Hepatocyte (in vitro differentiated cells): ENCODE measurements at regions not wholly inside any gene's neighbourhood (a gene's known extent, or its start where the extent isn't known, plus 50 kb on each side); places are given as distances from the start of the nearest gene placed in this dataset.

Experiments
- DNase-seq: peaks from one replicate; pipeline ENCODE4 v3.0.0-alpha.2; 2016; ENCODE audit warnings: low spot score
- H2AFZ ChIP-seq: fragments of 200-600 bp; sonication (generic); 2 replicates; pipeline ENCODE4 v1.6.0; 2016; ENCODE audit warnings: antibody characterized with exemption, mild to moderate bottlenecking
- H3K27ac ChIP-seq: fragments of 200-600 bp; sonication (generic); 2 replicates; pipeline ENCODE4 v1.5.1; 2016; ENCODE audit warnings: mild to moderate bottlenecking
- H3K27me3 ChIP-seq: fragments of 200-600 bp; sonication (generic); 2 replicates; pipeline ENCODE4 v1.6.1; 2016
- H3K36me3 ChIP-seq: fragments of 200-600 bp; sonication (generic); replicated peaks from 2 replicates; pipeline ENCODE4 v1.5.1; 2016; ENCODE audit warnings: low read depth; ENCODE audit not compliant: insufficient read depth
- H3K4me1 ChIP-seq: fragments of 200-600 bp; sonication (generic); 2 replicates; pipeline ENCODE4 v1.5.1; 2016; ENCODE audit warnings: mild to moderate bottlenecking, moderate library complexity; ENCODE audit not compliant: insufficient read depth
- H3K4me2 ChIP-seq: fragments of 200-600 bp; sonication (generic); 2 replicates; pipeline ENCODE4 v1.6.0; 2016
- H3K4me3 ChIP-seq: fragments of 200-600 bp; sonication (generic); 2 replicates; pipeline ENCODE4 v1.5.1; 2016; ENCODE audit warnings: mild to moderate bottlenecking
- H3K79me2 ChIP-seq: fragments of 200-600 bp; sonication (generic); 2 replicates; pipeline ENCODE4 v1.6.0; 2017; ENCODE audit warnings: mild to moderate bottlenecking
- H3K9me2 ChIP-seq: fragments of 200-600 bp; sonication (generic); replicated peaks from 2 replicates; pipeline ENCODE4 v1.6.0; 2017; ENCODE audit warnings: mild to moderate bottlenecking; ENCODE audit not compliant: insufficient read depth
- H3K9me3 ChIP-seq: fragments of 200-600 bp; sonication (generic); 2 replicates; pipeline ENCODE4 v1.5.1; 2016; ENCODE audit warnings: low read depth, mild to moderate bottlenecking
- H4K20me1 ChIP-seq: fragments of 200-600 bp; sonication (generic); 2 replicates; pipeline ENCODE4 v1.6.0; 2016; ENCODE audit warnings: mild to moderate bottlenecking; ENCODE audit not compliant: insufficient read depth, poor library complexity, severe bottlenecking
- EZH2 ChIP-seq: fragments of 200-600 bp; sonication (generic); IDR thresholded peaks from 2 replicates; pipeline ENCODE4 v1.6.1; 2016; ENCODE audit warnings: antibody characterized with exemption, mild to moderate bottlenecking, borderline replicate concordance
- EZH2phosphoT487 ChIP-seq: fragments of 200-600 bp; sonication (generic); IDR thresholded peaks from one replicate; pipeline ENCODE4 v1.6.1; 2018; ENCODE audit warnings: antibody characterized with exemption, mild to moderate bottlenecking, low read depth, moderate library complexity; ENCODE audit not compliant: unreplicated experiment, severe bottlenecking
- WGBS: methylation state at CpG from one replicate; pipeline ENCODE4 v1.1.6; 2016; ENCODE audit warnings: low lambda C conversion rate; ENCODE audit errors: missing lambda C conversion rate; 5-methylcytosine and 5-hydroxymethylcytosine counted together
- TF ChIP-seq, protein P1 (sequence below): fragments of 200-600 bp; sonication (generic); IDR thresholded peaks from 2 replicates; pipeline ENCODE4 v1.5.1; 2016; ENCODE audit warnings: antibody characterized with exemption, mild to moderate bottlenecking; ENCODE audit not compliant: poor library complexity

- WGBS: 67% methylated on average over 7 of the region's 7 CpGs
- no peak for DNase-seq
- Histone ChIP-seq H3K79me2 (no peaks in the 10 kb centered on the region), H3K4me1 (peaks cover 9% of the 10 kb centered on the region), H3K9me3 (no peaks in the 10 kb centered on the region), H3K27me3 (no peaks in the 10 kb centered on the region), H3K36me3 (no peaks in the 10 kb centered on the region), H3K27ac (no peak overlapping the region), H3K4me2 (no peak overlapping the region), H3K4me3 (no peak overlapping the region), H3K9me2 (no peaks in the 10 kb centered on the region), H2AFZ (no peak overlapping the region), H4K20me1 (no peaks in the 10 kb centered on the region)
- TF ChIP-seq, protein P1, sequence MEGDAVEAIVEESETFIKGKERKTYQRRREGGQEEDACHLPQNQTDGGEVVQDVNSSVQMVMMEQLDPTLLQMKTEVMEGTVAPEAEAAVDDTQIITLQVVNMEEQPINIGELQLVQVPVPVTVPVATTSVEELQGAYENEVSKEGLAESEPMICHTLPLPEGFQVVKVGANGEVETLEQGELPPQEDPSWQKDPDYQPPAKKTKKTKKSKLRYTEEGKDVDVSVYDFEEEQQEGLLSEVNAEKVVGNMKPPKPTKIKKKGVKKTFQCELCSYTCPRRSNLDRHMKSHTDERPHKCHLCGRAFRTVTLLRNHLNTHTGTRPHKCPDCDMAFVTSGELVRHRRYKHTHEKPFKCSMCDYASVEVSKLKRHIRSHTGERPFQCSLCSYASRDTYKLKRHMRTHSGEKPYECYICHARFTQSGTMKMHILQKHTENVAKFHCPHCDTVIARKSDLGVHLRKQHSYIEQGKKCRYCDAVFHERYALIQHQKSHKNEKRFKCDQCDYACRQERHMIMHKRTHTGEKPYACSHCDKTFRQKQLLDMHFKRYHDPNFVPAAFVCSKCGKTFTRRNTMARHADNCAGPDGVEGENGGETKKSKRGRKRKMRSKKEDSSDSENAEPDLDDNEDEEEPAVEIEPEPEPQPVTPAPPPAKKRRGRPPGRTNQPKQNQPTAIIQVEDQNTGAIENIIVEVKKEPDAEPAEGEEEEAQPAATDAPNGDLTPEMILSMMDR: no peak
Measured at GRCh38 chr7:18350678-18351077, 144.9 kb upstream of the HDAC9 start.

GRCh38 chr7:18352339-18353255 is 143.0 kb upstream of the HDAC9 start:
- peak overlapping the region; percentile 13 for H2AFZ ChIP-seq
- WGBS: 42% methylated on average over 7 of the region's 7 CpGs
- peak; percentile 73 for DNase-seq
- peak overlapping the region; percentile 11 for H3K27ac ChIP-seq
- H3K4me1 ChIP-seq: peaks cover 9% of the 10 kb centered on the region
- no peaks in the 10 kb centered on the region for H3K27me3 ChIP-seq
- no peaks in the 10 kb centered on the region for H3K9me2 ChIP-seq
- no peaks in the 10 kb centered on the region for H3K79me2 ChIP-seq
- H3K9me3 ChIP-seq: no peaks in the 10 kb centered on the region
- TF ChIP-seq EZH2phosphoT487: no peak
- TF ChIP-seq, protein P1: peak; percentile 79
- TF ChIP-seq EZH2: no peak
- H3K4me2 ChIP-seq: peak overlapping the region; percentile 25
- H3K4me3 ChIP-seq: no peak overlapping the region
- H4K20me1 ChIP-seq: no peaks in the 10 kb centered on the region
- no peaks in the 10 kb centered on the region for H3K36me3 ChIP-seq

DNA sequence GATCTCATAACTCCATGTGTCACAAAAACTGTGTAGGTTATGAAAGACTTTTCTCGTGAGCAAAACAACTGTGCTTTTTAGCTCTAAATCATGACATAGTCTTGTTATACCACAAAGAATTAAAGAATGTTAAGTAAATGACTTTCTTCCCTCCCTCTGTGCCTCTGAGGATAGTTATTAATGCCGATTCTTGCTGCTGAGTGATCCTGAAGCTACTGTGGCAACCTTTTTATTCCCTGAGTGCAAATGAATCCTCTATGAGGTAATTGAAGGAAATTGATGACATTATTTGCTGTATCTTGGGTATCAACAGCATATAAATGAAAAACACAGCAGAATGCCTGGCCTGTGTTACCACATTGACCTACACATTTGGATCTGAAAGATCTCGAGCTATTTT is 142.2 kb upstream of the HDAC9 start:
- Histone ChIP-seq H3K9me2 (no peaks in the 10 kb centered on the region), H2AFZ (no peak overlapping the region), H3K4me2 (peak overlapping the region; percentile 25), H3K27ac (no peak overlapping the region), H3K9me3 (no peaks in the 10 kb centered on the region), H3K79me2 (no peaks in the 10 kb centered on the region), H3K27me3 (no peaks in the 10 kb centered on the region), H4K20me1 (no peaks in the 10 kb centered on the region), H3K4me3 (no peak overlapping the region), H3K4me1 (peaks cover 9% of the 10 kb centered on the region), H3K36me3 (no peaks in the 10 kb centered on the region)
- no peak for TF ChIP-seq EZH2
- TF ChIP-seq, protein P1: no peak
- TF ChIP-seq EZH2phosphoT487: no peak
- DNase-seq: no peak
- 60% methylated on average over 3 of the region's 3 CpGs for WGBS
